Memory B cell (primary cell): ENCODE measurements at regions not wholly inside any gene's neighbourhood (a gene's known extent, or its start where the extent isn't known, plus 50 kb on each side); places are given as distances from the start of the nearest gene placed in this dataset.

Source experiments
- ATAC-seq: fragments of 150-1000 bp; cut with Tn5 transposase; 2 replicates; pipeline ENCODE4 v1.10.0; 2021; ENCODE audit warnings: low read depth, mild to moderate bottlenecking, moderate library complexity
- DNase-seq, 2 donors: peaks; one replicate each; pipeline ENCODE4 v3.0.0; 2022; ENCODE audit warnings: low spot score in 2 of 2
- H3K27ac Mint-ChIP-seq: one replicate; pipeline ENCODE4 v1.8.0; 2022; ENCODE audit warnings: mild to moderate bottlenecking, moderate library complexity, mixed read lengths
- H3K27me3 Mint-ChIP-seq: one replicate; pipeline ENCODE4 v1.8.0; 2022; ENCODE audit warnings: mixed read lengths
- H3K36me3 Mint-ChIP-seq: one replicate; pipeline ENCODE4 v1.8.0; 2022; ENCODE audit warnings: mild to moderate bottlenecking, mixed read lengths
- H3K4me1 Mint-ChIP-seq: one replicate; pipeline ENCODE4 v1.8.0; 2022; ENCODE audit warnings: mixed read lengths
- H3K4me3 Mint-ChIP-seq: one replicate; pipeline ENCODE4 v1.8.0; 2022; ENCODE audit warnings: mild to moderate bottlenecking, moderate library complexity, mixed read lengths
- H3K9me3 Mint-ChIP-seq: one replicate; pipeline ENCODE4 v1.8.0; 2022; ENCODE audit warnings: mixed read lengths

- ATAC-seq (no peak), DNase-seq (no peak)
- Mint-ChIP-seq H3K27ac (peak overlapping the region; percentile 16), H3K4me3 (no peak overlapping the region), H3K9me3 (no peaks in the 10 kb centered on the region), H3K4me1 (peaks cover 17% of the 10 kb centered on the region), H3K27me3 (no peaks in the 10 kb centered on the region), H3K36me3 (peaks cover 35% of the 10 kb centered on the region)
Observed at GRCh38 chr22:40122792-40123191, 54.9 kb upstream of the TNRC6B start.

- no peak for ATAC-seq
- Mint-ChIP-seq H3K4me1 (peaks cover 12% of the 10 kb centered on the region), H3K4me3 (no peak overlapping the region), H3K9me3 (no peaks in the 10 kb centered on the region), H3K36me3 (peaks cover 32% of the 10 kb centered on the region), H3K27ac (peak overlapping the region; percentile 16), H3K27me3 (no peaks in the 10 kb centered on the region)
- no peak for DNase-seq
Observed at GRCh38 chr22:40123387-40123786, 54.3 kb upstream of the TNRC6B start.
